Peyer's patch (tissue), 4 donors: ENCODE measurements at regions not wholly inside any gene's neighbourhood (a gene's known extent, or its start where the extent isn't known, plus 50 kb on each side); places are given as distances from the start of the nearest gene placed in this dataset.
"Not testable (repeated sequence)": the region's sequence is repeated elsewhere in the genome, so short reads cannot be mapped to it uniquely, and the experiment has no call there.

Experiments
- POLR2A ChIP-seq, 2 donors: fragments of 450-650 bp; IDR thresholded peaks; one replicate each; pipeline ENCODE4 v1.5.1; 2017; ENCODE audit warnings: antibody characterized with exemption in 2 of 2, mild to moderate bottlenecking in 2 of 2, moderate library complexity in 2 of 2
- TF ChIP-seq, protein P1 (sequence below), 6 experiments: fragments of 450-650 bp in 4 of 6; fragments of 200-600 bp in 2 of 6; sonication (generic) in 1 of 6; IDR thresholded peaks; one replicate each; pipeline ENCODE4 v1.5.1; 2017 to 2019; ENCODE audit warnings: antibody characterized with exemption in 6 of 6, mild to moderate bottlenecking in 3 of 6, moderate library complexity in 1 of 6

- TF ChIP-seq POLR2A (IDR thresholded peaks at IDR 0.05), result not testable (repeated sequence)
- TF ChIP-seq, protein P1, sequence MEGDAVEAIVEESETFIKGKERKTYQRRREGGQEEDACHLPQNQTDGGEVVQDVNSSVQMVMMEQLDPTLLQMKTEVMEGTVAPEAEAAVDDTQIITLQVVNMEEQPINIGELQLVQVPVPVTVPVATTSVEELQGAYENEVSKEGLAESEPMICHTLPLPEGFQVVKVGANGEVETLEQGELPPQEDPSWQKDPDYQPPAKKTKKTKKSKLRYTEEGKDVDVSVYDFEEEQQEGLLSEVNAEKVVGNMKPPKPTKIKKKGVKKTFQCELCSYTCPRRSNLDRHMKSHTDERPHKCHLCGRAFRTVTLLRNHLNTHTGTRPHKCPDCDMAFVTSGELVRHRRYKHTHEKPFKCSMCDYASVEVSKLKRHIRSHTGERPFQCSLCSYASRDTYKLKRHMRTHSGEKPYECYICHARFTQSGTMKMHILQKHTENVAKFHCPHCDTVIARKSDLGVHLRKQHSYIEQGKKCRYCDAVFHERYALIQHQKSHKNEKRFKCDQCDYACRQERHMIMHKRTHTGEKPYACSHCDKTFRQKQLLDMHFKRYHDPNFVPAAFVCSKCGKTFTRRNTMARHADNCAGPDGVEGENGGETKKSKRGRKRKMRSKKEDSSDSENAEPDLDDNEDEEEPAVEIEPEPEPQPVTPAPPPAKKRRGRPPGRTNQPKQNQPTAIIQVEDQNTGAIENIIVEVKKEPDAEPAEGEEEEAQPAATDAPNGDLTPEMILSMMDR (IDR thresholded peaks at IDR 0.05), result not testable (repeated sequence)
Observed at GRCh38 chrX:95524018-95524417, 1160.6 kb upstream of the DIAPH2 start.
